ENCODE measurements at regions not wholly inside any gene's neighbourhood (a gene's known extent, or its start where the extent isn't known, plus 50 kb on each side); places are given as distances from the start of the nearest gene placed in this dataset.
A peak's percentile ranks its signal among the peaks of the same experiment; 100 is the strongest.

DNA sequence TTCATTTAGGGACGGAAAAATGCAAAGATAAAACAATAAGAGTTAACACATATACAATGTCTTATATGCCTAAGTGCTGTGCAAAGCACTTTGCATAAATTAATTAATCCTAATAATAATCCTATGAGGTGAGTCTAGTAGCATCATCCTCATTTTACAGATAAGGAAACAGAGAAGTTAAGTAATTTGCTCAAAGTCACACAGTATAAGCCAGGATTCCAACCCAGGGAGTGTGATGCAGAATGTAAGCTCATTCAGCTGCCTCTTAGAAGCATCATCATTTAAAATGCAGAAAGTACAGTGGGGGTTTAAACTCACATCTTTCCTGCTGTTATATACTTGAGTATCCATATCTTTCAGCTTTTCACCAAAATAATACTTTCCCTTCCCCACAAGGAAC, 203.7 kb downstream of the LARP7 start:
- FAIRE-seq (no peak), DNase-seq (ENCODE audit: low spot score in 2 of 2) (no peak)

DNA sequence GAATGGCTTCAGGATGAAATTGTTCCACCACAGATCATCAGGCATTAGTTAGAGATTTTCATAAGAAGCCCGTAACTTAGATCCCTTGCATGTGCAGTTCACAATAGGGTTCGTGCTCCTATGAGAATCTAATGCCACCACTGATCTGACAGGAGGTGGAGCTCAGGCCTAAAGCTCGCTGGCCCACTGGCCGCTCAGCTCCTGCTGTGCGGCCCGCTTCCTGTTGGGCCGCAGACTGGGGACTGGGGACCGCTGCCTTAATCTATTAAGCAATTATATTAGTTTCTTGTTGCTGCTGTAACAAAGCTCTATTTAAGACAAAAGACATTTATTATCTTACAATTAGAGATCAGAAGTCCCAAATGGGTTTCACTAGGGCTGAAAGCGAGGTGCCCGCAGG, 205.6 kb downstream of the LARP7 start:
- FAIRE-seq (no peak), DNase-seq (ENCODE audit: low spot score in 2 of 2) (no peak)

DNA sequence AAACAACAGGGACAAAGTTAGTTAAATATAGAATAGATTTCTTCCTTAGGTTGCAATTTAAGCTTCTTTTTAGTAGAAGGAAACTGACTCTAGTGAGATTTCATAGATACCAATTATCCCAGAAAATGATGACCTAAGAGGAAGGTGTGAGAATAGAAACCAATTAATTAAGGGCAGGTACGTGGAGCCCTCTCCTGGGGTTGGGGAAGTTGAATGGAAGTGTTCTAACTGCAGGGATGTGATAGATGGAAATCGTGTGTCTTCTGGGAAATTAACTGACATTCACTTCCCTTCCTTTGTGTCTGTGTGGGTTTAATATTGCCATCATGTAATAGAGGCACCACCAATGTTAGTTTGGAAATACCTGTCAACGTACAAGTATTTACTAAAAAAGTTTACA, 204.1 kb upstream of the ANK2 start:
- DNase-seq (ENCODE audit: low spot score in 2 of 2) (no peak), FAIRE-seq (no peak)

DNA sequence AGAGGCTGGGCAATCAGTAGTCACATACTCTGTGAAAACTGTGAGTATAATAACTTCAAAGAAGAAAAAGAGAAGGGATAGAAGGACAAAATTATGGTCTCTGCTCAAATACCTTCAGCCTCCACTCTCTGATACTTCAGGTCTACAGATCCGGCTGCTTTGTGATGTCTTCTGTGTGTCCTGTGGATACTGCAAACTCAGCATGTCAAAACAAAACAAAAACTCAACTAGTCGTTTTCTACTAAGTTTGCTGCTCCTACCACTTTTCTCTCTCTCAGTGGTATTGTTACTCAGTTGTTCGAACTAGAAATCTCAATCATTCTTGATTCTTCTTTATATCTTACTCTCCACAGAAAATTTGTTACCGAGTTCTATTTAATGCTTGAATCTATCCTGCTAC, 202.4 kb upstream of the ANK2 start:
- no peak for FAIRE-seq
- no peak for DNase-seq (ENCODE audit: low spot score in 2 of 2)

DNA sequence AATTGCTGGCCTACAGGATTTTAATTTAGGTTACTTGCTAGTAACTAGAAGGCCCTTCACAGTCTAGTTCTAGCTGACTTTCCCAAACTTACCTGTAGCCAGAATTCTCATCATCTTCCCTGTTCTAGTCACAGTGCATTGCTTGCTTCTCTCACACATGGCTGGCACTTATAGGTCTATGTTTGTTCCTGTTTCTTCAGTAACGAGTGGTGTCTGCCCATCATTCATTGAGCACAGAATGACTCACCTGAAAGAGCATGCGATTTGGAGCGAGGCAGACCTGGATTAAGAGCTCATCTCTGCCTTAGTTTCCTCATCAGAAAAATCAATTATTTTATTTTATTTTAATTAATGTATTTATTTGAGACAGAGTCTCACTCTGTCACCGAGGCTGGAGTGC, 201.7 kb upstream of the ANK2 start:
- FAIRE-seq (no peak), DNase-seq (ENCODE audit: low spot score in 2 of 2) (no peak)

DNA sequence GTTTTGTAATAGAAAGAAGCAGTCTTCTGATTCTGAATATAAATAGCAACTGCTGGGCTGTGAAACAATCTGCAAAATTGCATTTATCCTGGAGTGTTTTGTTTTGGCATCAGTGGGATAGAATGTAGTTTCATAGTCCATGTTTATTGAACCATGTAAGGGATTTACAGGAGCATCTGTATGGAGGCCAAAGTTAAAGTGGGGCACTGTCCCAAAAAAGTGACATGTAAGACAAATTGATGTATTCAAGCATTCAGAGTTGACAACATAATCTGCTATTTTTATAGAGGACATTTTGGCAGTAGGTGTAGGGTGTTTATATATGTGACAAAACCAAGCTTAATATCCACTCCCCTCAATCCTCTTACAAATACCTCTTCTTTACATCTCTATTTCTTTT, 200.5 kb upstream of the ANK2 start:
- DNase-seq (ENCODE audit: low spot score in 2 of 2): no peak
- no peak for FAIRE-seq

DNA sequence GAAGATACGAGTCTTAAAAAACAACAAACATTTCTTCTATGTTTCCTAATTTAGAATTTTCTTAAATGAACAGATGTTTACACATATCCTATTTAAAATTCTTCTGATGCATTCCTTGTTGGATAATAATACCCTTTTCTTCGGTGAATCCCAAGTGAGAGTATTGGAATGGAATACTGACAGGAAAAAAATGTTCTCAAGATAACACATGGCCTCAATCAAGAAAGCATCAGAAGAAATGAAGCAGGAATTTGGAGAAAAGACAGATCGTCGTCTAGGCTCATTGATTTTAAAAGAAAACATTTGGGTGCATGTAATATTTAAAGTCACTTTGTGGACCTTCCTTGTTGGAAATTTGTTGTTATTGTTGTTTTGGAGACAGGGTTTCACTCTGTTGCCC, 196.9 kb upstream of the ANK2 start:
- FAIRE-seq (no peak), DNase-seq (ENCODE audit: low spot score in 2 of 2) (no peak)

DNA sequence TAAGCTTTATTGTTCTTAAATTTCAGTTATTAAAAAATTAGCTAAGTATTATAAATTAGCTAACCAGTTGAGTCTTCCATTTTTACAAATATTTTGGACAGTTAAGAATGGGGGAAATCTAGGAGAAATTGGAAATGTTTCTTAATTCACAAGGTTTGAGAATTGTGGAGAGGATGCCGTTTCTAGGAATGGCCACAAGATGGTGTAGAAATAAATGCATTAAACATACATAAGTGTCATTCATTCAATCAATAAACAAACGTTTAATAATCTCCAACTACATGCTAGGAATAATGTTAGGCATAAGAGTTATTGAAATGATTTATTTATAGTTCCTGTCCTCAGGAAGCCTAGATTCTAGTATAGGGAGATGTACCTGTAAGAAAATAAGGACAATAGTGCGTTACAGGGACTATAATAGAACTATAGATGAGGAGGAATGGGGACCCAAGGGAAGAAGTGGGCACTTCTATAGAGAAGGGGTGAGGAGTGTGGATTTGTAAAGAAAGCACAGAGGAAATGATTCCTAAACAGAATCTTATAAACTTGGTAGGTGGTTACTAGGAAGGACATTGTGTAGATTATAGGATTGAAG, 195.7 kb upstream of the ANK2 start:
- peak; percentile 79 for FAIRE-seq
- DNase-seq (ENCODE audit: low spot score in 2 of 2): no peak

DNA sequence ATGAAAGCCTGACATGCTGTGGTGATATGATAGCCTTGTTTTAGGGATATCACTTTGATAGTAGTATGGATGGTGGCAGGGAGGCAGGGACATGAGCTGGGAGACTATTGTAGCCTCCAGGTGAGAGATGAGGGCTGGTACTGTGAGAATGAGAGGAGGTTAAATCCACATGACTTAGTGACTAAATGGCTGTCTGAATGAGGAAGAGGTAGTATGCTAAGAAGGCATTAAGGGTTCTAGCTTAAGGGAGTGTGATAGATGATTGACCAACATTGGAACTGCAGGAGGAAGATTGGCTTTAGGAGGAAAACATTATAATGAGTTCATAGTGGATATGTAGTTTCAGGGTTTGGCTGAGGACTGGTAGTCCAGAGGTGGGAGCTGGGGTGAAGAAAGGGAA, 195.0 kb upstream of the ANK2 start:
- DNase-seq (ENCODE audit: low spot score in 2 of 2): no peak

DNA sequence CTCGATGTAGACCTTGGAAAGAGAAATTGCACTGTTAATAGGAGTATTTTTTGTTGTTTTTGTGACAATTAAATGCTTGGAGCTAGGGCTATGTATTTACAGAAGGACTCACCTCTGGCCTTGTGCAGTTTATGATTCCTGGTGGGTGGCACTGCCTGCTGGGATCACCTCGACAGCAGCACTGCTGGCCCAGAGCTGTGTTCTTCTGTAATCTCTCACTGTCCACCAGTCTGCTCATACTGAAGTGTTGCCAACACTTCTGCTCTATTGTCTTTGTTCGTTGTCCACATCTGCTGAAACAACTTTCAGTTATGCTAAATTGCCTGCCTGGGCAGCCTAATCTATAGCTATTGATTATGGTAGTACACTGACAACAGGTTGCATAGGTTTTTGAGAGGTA, 194.4 kb upstream of the ANK2 start:
- FAIRE-seq: no peak
- DNase-seq (ENCODE audit: low spot score in 2 of 2): no peak

More for the DNA sequence above, 195.0 kb upstream of the ANK2 start:
- FAIRE-seq: no peak

DNA sequence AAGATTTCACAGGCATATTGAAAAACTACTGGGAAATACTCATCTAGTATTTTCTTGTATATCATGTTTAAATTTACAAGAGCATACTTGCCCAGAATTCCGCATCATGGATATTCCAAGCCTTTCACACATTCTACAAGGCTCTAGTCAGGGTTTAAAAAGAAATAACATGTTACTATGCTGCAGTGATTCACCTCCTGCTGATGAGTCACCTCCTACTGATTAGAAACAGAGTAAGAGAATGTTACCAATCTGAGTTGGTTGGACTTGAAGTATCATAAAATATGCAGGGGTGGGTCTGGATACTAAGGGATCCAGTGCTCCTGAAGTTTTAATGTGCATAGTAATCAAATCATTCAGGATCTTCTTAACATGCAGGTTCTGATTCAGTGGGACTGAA, 192.0 kb upstream of the ANK2 start:
- FAIRE-seq (no peak), DNase-seq (ENCODE audit: low spot score in 2 of 2) (peak in 1 of 2 donors; percentile 24)

DNA sequence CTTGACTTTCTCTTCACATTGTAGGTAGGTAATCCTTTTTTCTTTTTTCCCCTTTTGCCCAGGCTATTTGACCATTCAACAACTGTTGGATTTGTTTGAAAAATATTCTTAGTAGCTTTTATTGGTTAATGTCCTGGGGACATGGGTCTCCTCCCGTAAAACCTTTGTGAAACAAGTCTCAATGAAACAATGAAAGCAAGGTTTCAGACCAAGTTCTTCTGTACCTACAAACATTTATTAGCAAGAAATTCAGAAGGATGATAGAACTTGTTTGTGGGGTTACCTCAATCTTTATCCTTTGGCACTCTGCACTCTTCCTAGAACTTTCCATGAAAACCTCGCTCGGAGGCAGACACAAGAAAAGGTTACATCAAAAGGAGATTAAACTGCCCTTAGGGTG, 190.7 kb upstream of the ANK2 start:
- no peak for FAIRE-seq
- no peak for DNase-seq (ENCODE audit: low spot score in 2 of 2)

DNA sequence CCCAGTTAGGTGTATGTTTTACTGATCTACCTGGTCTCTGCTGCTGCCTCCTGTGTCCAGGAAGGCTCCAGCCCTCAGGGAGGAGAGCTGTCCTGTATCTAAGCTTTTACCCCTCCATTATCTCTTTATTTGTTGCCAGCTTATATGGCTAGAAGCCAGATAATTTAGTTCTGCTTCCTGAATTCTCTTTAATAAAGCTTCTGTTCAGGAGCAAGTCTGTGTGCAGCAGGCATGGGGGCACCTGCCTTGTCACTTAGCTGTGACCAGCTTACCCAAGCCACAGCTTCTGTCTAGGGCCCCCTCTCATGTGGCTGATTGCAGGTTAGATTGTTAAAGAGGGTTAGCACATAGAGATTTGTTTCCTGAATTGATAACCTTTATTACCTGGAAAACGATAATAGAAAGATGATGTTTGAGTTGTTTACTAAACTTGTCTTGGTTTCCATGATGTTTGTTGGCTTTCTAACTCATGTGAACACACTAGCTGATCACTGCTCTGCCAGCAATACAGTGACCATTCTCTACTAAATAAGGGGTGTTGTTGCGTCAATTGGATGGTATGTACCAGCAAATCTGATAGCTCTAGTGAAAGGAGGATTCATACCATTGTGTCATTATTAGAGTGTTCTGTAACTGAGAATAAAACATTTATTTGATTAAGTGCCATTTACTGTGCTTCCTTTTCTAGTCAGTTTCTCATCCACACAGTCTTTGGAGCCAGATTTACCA, 189.8 kb upstream of the ANK2 start:
- no peak for DNase-seq (ENCODE audit: low spot score in 2 of 2)
- no peak for FAIRE-seq

DNA sequence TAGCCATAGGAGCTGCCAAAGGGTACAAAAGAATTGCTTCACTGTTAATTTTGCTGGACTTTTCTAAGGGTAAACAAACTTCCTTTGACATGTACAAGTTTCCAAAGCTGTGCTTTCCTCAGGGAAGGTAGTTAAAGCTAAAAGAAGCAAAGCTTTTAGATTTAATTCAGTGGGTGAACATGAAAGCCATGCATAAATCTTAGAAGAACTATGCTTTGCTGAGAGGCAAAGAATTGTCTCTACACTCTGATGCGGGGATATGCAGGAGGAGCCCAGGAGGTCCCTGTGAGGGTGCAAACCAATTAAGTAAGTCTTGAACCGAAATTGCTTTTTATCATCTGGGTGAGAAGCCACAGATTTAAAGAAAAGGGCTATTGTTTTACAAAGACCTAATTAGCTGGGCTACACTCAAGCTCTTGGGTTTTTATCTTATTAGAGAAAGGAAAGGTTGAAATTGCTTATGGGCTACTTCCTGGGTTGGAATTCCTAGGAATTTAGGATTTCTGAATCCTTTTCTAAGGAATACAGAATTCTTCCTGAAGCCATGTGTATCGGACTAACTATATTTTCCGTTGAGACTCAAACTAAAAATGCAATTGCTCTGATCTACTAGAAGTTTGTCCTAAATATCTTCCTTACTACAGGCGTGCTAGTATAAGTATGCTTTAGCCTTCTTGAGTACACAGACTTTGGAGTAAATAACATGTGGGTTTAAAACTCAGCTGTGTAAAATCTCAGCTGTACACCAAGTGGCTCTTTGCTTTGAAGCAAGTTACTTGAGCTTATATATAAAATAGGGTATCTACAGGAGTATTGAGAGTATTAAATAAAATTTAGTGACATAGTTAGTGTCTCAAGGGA, 188.4 kb upstream of the ANK2 start:
- no peak for FAIRE-seq
- no peak for DNase-seq (ENCODE audit: low spot score in 2 of 2)

DNA sequence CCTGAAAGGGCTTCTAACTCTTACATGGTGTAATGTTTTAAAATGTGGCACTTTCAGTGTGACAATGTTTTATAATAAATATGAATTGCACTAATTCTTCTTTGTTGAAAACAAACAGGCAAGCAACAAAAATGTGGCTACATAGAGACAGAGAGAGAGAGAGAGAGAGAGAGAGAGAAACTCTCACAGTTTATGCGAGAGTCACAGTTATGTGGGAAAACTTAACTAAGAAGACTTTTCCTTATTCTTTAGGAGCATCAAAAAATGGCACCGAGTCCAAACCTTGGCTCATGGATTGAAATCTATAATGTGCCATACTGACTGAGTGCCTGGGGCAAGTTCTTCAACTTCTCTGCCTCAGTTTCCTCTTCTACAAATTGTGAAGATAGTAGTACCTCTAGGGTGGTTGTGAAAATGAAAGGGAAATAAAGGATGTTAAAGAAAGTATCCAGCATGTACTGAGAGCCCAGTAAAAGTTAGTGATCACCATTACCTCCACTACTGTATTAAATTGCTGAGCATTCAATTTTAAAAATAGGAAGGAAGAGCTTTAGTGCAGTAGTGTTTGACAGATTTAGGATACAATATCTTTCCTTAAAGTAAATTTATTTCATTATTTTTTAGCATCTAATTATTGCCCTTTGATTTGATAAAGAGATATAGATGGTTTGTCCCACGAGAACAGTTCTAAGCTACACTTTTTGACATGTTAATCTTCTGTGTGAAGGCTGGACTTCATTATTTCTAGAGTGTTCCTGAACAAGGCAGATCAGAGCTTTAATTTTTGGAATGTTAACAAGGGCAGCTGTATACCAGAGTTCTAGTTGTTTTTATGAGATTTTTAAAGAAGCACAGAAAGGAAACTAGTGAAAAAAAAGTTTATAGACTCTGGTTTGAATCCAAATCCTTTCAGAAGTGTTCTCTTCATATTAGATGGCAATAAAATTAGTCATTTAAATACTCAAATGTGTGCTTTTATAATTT, 187.5 kb upstream of the ANK2 start:
- peak; percentile 33 for FAIRE-seq

DNA sequence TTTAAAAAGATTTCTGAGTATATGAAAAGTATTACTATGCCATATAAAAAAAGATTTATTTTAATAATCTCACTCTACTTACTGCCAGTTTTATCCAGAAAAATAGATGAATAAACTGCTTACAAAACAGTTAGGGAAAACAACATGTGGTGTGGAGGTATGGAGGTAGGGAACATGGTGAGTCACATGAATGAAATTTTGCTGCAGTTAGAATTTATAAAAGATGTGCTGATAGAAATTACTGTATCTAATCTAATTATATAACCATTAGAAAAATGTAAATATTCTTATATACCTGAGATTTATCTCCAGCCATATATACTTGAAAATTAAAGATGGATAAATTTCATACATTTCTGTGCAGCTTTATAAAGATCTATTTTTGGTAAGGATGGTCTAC, 184.0 kb upstream of the ANK2 start:
- no peak for FAIRE-seq
- no peak for DNase-seq (ENCODE audit: low spot score in 2 of 2)

More for the DNA sequence above, 187.5 kb upstream of the ANK2 start:
- DNase-seq (ENCODE audit: low spot score in 2 of 2): no peak

DNA sequence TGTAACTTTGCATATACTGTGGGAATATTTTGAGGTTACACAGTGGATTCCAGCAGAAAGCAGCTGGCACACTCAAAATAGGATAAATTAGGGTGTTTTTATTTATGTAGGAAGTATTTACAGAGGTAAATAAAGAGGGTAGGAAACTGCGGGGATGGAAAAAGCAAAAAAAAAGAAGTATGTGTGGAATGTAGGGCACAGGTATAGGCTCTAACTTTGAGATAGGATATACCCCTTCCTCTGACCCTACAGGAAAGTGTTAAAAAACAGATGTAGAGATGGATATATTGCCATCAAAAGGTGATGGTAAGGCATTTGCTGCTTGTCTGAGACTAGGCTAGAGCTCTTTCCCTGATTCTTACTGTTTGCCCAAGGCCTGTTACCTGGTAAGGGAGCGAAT, 173.1 kb upstream of the ANK2 start:
- FAIRE-seq (no peak), DNase-seq (ENCODE audit: low spot score in 2 of 2) (no peak)

DNA sequence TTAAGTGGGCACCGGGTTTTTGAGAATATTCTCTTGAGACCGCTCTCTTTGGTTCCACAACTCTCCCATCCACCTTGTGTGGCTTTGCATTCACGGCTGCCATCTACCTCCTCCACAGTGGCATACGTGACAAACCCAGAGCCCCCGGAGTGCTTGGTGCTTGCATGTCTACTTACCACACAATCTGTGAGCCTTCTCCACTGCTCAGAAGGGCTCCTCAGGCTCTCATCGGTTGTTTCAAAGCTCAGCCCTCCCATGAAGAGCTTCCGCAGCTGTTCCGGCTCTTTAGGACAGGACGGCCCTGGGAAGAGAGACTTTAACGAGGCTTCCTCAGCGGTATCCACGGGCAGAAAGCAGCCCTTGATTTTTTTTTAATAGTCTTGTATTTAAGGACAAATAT, 167.6 kb upstream of the ANK2 start:
- DNase-seq (ENCODE audit: low spot score in 2 of 2) (no peak), FAIRE-seq (no peak)

DNA sequence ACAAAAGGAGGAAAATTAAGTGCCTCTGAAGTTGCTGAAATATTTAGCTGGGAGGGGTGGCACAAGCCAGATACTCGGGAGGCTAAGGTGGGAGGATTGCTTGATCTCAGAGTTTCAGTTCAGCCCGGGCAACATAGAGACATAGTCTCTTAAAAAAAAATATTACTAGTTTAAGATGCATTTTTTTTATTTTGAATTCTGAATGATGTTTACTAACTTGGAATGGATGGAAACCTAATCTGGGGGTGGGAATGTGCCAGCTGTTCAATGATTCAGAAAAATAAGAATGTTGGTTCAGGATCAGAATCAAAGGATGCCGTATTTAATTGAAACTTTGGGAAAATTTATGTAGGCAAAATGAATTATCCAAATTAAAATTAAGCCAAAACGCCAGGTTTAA, 167.2 kb upstream of the ANK2 start:
- DNase-seq (ENCODE audit: low spot score in 2 of 2): no peak
- FAIRE-seq: no peak

DNA sequence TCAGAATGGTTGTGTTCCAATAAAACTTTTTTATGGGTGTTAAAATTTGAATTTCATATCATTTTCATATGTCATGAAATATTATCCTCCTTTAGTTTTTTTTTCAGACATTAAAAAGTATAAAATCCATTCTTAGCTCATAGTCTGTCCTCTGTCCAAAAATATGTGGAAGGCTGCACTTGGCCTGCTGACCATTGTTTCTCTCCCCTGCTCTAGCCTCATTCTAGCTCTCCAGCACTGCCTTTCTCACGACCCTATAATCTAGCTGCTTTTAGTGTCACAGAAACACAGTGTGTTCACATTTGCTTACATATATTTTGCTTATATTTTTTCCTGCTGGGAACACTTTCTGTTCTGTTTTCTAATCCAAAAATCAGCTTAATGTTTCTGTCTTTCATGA, 165.0 kb upstream of the ANK2 start:
- no peak for DNase-seq (ENCODE audit: low spot score in 2 of 2)

More for the DNA sequence above, 165.0 kb upstream of the ANK2 start:
- FAIRE-seq: no peak

Data from frontal cortex (tissue), 3 donors.